ENCODE measurements at regions not wholly inside any gene's neighbourhood (a gene's known extent, or its start where the extent isn't known, plus 50 kb on each side); places are given as distances from the start of the nearest gene placed in this dataset.
"Not testable (repeated sequence)": the region's sequence is repeated elsewhere in the genome, so short reads cannot be mapped to it uniquely, and the experiment has no call there.

- Histone ChIP-seq H3K4me1 (ENCODE audit: low read depth) (no peaks in the 10 kb centered on the region), H3K4me3 (no peak overlapping the region), H3K9me3 (no peaks in the 10 kb centered on the region), H3K36me3 (ENCODE audit: low read depth) (no peaks in the 10 kb centered on the region)
- no peak for DNase-seq
- ATAC-seq, result no peak
- TF ChIP-seq, protein P1, sequence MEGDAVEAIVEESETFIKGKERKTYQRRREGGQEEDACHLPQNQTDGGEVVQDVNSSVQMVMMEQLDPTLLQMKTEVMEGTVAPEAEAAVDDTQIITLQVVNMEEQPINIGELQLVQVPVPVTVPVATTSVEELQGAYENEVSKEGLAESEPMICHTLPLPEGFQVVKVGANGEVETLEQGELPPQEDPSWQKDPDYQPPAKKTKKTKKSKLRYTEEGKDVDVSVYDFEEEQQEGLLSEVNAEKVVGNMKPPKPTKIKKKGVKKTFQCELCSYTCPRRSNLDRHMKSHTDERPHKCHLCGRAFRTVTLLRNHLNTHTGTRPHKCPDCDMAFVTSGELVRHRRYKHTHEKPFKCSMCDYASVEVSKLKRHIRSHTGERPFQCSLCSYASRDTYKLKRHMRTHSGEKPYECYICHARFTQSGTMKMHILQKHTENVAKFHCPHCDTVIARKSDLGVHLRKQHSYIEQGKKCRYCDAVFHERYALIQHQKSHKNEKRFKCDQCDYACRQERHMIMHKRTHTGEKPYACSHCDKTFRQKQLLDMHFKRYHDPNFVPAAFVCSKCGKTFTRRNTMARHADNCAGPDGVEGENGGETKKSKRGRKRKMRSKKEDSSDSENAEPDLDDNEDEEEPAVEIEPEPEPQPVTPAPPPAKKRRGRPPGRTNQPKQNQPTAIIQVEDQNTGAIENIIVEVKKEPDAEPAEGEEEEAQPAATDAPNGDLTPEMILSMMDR (IDR thresholded peaks at IDR 0.05), result no peak
- intact Hi-C loops (cut with DNase I, micrococcal nuclease), result no loop called here
Observed at GRCh38 chr10:124319926-124320391, 98.8 kb downstream of the OAT start.

DNA sequence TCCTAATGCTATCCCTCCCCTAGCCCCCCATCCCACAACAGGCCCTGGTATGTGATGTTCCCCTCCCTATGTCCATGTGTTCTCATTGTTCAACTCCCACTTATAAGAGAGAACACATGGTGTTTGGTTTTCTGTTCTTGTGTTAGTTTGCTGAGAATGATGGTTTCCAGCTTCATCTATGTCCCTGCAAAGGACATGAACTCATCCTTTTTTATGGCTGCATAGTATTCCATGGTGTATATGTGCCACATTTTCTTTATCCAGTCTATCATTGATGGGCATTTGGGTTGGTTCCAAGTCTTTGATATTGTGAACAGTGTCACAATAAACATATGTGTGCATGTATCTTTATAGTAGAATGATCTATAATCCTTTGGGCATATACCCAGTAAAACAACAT lies 99.2 kb downstream of the OAT start:
- H3K9me3 ChIP-seq; H3K36me3 ChIP-seq (ENCODE audit: low read depth); H3K4me3 ChIP-seq; intact Hi-C loops (cut with DNase I, micrococcal nuclease); DNase-seq; ATAC-seq; H3K4me1 ChIP-seq (ENCODE audit: low read depth): not testable (repeated sequence)

DNA sequence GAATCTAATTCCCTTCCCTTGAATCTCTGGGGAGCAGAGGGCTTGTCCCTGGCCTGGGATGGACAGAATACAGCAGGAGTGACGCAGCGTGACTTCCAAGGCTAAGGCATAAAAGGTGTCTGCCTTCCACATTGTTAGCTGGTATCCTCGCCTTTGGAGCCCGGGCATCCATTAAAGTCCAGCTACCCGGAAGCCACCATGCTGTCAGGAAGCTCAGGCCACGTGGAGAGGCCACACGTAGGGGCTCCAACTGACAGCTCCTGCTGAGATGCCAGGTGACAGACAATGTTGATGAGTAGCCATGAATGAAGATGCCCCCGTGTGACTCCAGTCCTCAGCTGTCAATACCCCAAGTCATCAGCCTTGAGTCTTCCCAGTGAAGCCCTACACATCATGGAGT lies 99.9 kb downstream of the OAT start:
- Histone ChIP-seq H3K4me1 (ENCODE audit: low read depth) (no peaks in the 10 kb centered on the region), H3K4me3 (no peak overlapping the region), H3K9me3 (no peaks in the 10 kb centered on the region), H3K36me3 (ENCODE audit: low read depth) (no peaks in the 10 kb centered on the region)
- TF ChIP-seq, protein P1 (IDR thresholded peaks at IDR 0.05), result no peak
- no peak for ATAC-seq
- intact Hi-C loops (cut with DNase I, micrococcal nuclease), result no loop called here
- no peak for DNase-seq

DNA sequence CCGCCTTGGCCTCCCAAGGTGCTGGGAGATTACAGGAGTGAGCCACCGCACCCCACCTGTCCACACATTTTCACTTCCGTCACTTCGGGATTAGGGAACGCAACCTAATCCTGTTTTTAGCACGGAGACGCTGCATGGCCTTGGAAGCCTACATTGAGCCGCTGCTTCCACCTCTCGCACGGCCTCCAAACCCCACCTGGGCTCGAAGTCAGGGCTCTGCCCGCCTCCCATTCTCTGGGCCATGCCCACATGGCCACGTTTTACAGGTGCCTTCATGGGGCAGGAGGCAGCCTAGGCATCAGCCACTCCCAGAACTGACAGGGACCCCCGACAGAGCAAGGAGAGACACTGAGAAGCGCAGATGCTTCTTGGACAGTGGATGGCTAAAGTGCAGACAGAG lies 100.6 kb downstream of the OAT start:
- H3K4me3 ChIP-seq, result no peak overlapping the region
- DNase-seq (no peak), ATAC-seq (no peak)
- no peaks in the 10 kb centered on the region for H3K9me3 ChIP-seq
- intact Hi-C loops (cut with DNase I, micrococcal nuclease), result no loop called here
- H3K4me1 ChIP-seq (ENCODE audit: low read depth), result no peaks in the 10 kb centered on the region
- H3K36me3 ChIP-seq (ENCODE audit: low read depth), result no peaks in the 10 kb centered on the region
- TF ChIP-seq, protein P1 (IDR thresholded peaks at IDR 0.05), result no peak

- DNase-seq (no peak), ATAC-seq (no peak)
- Histone ChIP-seq H3K4me3 (no peak overlapping the region), H3K9me3 (no peaks in the 10 kb centered on the region), H3K4me1 (ENCODE audit: low read depth) (no peaks in the 10 kb centered on the region), H3K36me3 (ENCODE audit: low read depth) (no peaks in the 10 kb centered on the region)
- intact Hi-C loops (cut with DNase I, micrococcal nuclease), result no loop called here
- TF ChIP-seq, protein P1 (IDR thresholded peaks at IDR 0.05), result no peak
Observed at GRCh38 chr10:124316326-124316725, 102.4 kb downstream of the OAT start.

DNA sequence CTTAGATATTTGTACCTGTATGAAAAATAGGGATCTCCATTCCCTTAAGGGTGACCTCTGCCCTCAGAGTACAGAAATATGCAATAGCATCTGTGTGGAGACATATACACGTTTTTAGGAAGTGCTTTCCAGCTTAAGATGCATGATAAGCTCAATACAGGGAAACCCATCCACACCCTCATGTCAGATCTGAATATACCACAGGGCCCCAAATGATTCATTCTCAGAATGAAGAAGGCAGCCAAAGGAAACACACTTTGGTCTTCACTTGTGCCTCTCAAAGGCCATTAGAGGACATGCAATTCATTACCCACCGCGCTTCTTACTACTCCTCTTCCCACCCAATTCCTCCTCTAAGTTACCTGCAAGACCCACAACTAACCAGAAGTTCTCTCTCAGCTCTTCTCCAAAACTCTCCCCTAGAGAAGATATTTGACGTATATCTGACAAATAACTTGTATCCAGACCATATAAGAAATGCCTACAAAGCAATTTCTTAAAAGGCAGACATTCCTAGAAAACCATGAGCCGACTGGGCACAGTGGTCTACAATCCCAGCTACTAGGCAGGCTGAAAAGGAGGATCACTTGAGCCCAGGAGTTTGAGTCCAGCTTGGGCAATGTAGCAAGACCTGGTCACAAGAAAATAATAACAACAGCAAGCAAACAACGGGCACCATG lies 103.0 kb downstream of the OAT start:
- no peak for ATAC-seq

More for the DNA sequence above, 103.0 kb downstream of the OAT start:
- Histone ChIP-seq H3K9me3 (no peaks in the 10 kb centered on the region), H3K4me3 (no peak overlapping the region), H3K4me1 (ENCODE audit: low read depth) (no peaks in the 10 kb centered on the region), H3K36me3 (ENCODE audit: low read depth) (no peaks in the 10 kb centered on the region)
- DNase-seq, result no peak
- TF ChIP-seq, protein P1 (IDR thresholded peaks at IDR 0.05), result no peak
- intact Hi-C loops (cut with DNase I, micrococcal nuclease), result no loop called here
